ENCODE measurements at regions not wholly inside any gene's neighbourhood (a gene's known extent, or its start where the extent isn't known, plus 50 kb on each side); places are given as distances from the start of the nearest gene placed in this dataset.

GRCh38 chr2:33764551-33764950 is 165.5 kb upstream of the FAM98A start:
- no peak overlapping the region for H3K4me3 ChIP-seq (ENCODE audit: low read depth, low read length)
- H3K9me3 ChIP-seq (ENCODE audit: control insufficient read depth, insufficient read depth, low read depth, low read length): no peaks in the 10 kb centered on the region
- no peaks in the 10 kb centered on the region for H3K4me1 ChIP-seq (ENCODE audit: control insufficient read depth, insufficient read depth, low read length)
- TF ChIP-seq ZNF623 (tag by site-specific recombination; IDR thresholded peaks at IDR 0.05): no peak
- TF ChIP-seq ZNF544 (tag by site-specific recombination; IDR thresholded peaks at IDR 0.05): no peak
- TF ChIP-seq ZNF785 (tag by site-specific recombination; IDR thresholded peaks at IDR 0.05): no peak
- no peak for TF ChIP-seq ZNF221 (tag by site-specific recombination; IDR thresholded peaks at IDR 0.05; ENCODE audit: borderline replicate concordance)
- TF ChIP-seq BCL11A (tag by site-specific recombination; IDR thresholded peaks at IDR 0.05; ENCODE audit: low read depth): no peak
- TF ChIP-seq GLI2 (tag by site-specific recombination; IDR thresholded peaks at IDR 0.05; ENCODE audit: borderline replicate concordance, low read depth): no peak
- no peak for TF ChIP-seq SALL2 (tag by site-specific recombination; IDR thresholded peaks at IDR 0.05; ENCODE audit: borderline replicate concordance)
- TF ChIP-seq ZNF274 (IDR thresholded peaks at IDR 0.05; ENCODE audit: low read length): no peak
- no peak for TF ChIP-seq ZNF274 (tag by site-specific recombination; IDR thresholded peaks at IDR 0.05; ENCODE audit: borderline replicate concordance)
- no peak for TF ChIP-seq PRDM1 (tag by site-specific recombination; IDR thresholded peaks at IDR 0.05)
- POLR2A ChIA-PET: no interaction called here
- no peak overlapping the region for H3K27ac ChIP-seq (ENCODE audit: extremely low read depth, low read depth, low read length)
- CTCF ChIA-PET: no interaction called here
- H3K36me3 ChIP-seq (ENCODE audit: control insufficient read depth in 2 of 2, insufficient read depth in 1 of 2, low read length in 2 of 2): no peaks in the 10 kb centered on the region

- CTCF ChIA-PET: no interaction called here
- POLR2A ChIA-PET: no interaction called here
- no peak for TF ChIP-seq ZNF37A (tag by site-specific recombination; IDR thresholded peaks at IDR 0.05)
- no peak for TF ChIP-seq GLIS2 (tag by site-specific recombination; IDR thresholded peaks at IDR 0.05)
- no peak for TF ChIP-seq EGR2 (tag by site-specific recombination; IDR thresholded peaks at IDR 0.05; ENCODE audit: low read depth)
- no peak for TF ChIP-seq ZEB2 (tag by site-specific recombination; IDR thresholded peaks at IDR 0.05)
- no peak for TF ChIP-seq GLIS1 (tag by site-specific recombination; IDR thresholded peaks at IDR 0.05)
- TF ChIP-seq, protein P1, sequence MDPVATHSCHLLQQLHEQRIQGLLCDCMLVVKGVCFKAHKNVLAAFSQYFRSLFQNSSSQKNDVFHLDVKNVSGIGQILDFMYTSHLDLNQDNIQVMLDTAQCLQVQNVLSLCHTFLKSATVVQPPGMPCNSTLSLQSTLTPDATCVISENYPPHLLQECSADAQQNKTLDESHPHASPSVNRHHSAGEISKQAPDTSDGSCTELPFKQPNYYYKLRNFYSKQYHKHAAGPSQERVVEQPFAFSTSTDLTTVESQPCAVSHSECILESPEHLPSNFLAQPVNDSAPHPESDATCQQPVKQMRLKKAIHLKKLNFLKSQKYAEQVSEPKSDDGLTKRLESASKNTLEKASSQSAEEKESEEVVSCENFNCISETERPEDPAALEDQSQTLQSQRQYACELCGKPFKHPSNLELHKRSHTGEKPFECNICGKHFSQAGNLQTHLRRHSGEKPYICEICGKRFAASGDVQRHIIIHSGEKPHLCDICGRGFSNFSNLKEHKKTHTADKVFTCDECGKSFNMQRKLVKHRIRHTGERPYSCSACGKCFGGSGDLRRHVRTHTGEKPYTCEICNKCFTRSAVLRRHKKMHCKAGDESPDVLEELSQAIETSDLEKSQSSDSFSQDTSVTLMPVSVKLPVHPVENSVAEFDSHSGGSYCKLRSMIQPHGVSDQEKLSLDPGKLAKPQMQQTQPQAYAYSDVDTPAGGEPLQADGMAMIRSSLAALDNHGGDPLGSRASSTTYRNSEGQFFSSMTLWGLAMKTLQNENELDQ (tag by site-specific recombination; IDR thresholded peaks at IDR 0.05; ENCODE audit: low read depth): no peak
- TF ChIP-seq SALL2 (tag by site-specific recombination; IDR thresholded peaks at IDR 0.05; ENCODE audit: borderline replicate concordance): no peak
- no peak for TF ChIP-seq ZNF76 (tag by site-specific recombination; IDR thresholded peaks at IDR 0.05; ENCODE audit: borderline replicate concordance, low read depth)
- no peak for TF ChIP-seq SETDB1 (IDR thresholded peaks at IDR 0.05; ENCODE audit: insufficient read length, low read length)
- no peak for TF ChIP-seq ZNF610 (tag by site-specific recombination; IDR thresholded peaks at IDR 0.05; ENCODE audit: borderline replicate concordance)
- no peak for TF ChIP-seq ZNF423 (tag by site-specific recombination; IDR thresholded peaks at IDR 0.05)
- TF ChIP-seq ZNF202 (tag by site-specific recombination; IDR thresholded peaks at IDR 0.05; ENCODE audit: borderline replicate concordance): no peak
- no peak for TF ChIP-seq ZNF174 (tag by site-specific recombination; IDR thresholded peaks at IDR 0.05)
- no peak for TF ChIP-seq ZNF26 (tag by site-specific recombination; IDR thresholded peaks at IDR 0.05)
- TF ChIP-seq, protein P2, sequence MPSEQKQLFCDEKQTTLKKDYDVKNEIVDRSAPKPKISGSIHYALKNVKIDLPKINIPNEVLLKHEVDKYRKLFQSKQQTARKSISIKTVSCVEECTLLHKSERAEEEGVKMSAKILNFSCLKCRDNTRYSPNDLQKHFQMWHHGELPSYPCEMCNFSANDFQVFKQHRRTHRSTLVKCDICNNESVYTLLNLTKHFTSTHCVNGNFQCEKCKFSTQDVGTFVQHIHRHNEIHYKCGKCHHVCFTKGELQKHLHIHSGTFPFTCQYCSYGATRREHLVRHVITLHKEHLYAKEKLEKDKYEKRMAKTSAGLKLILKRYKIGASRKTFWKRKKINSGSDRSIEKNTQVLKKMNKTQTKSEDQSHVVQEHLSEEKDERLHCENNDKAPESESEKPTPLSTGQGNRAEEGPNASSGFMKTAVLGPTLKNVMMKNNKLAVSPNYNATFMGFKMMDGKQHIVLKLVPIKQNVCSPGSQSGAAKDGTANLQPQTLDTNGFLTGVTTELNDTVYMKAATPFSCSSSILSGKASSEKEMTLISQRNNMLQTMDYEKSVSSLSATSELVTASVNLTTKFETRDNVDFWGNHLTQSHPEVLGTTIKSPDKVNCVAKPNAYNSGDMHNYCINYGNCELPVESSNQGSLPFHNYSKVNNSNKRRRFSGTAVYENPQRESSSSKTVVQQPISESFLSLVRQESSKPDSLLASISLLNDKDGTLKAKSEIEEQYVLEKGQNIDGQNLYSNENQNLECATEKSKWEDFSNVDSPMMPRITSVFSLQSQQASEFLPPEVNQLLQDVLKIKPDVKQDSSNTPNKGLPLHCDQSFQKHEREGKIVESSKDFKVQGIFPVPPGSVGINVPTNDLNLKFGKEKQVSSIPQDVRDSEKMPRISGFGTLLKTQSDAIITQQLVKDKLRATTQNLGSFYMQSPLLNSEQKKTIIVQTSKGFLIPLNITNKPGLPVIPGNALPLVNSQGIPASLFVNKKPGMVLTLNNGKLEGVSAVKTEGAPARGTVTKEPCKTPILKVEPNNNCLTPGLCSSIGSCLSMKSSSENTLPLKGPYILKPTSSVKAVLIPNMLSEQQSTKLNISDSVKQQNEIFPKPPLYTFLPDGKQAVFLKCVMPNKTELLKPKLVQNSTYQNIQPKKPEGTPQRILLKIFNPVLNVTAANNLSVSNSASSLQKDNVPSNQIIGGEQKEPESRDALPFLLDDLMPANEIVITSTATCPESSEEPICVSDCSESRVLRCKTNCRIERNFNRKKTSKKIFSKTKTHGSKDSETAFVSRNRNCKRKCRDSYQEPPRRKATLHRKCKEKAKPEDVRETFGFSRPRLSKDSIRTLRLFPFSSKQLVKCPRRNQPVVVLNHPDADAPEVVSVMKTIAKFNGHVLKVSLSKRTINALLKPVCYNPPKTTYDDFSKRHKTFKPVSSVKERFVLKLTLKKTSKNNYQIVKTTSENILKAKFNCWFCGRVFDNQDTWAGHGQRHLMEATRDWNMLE (tag by site-specific recombination; conservative IDR thresholded peaks at IDR 0.05; ENCODE audit: low read depth): no peak
These were observed 164.7 kb upstream of the FAM98A start for GRCh38 chr2:33763671-33764310.

More at GRCh38 chr2:33763671-33764310, 164.7 kb upstream of the FAM98A start:
- H3K4me1 ChIP-seq (ENCODE audit: control insufficient read depth, insufficient read depth, low read length): no peaks in the 10 kb centered on the region
- no peaks in the 10 kb centered on the region for H3K9me3 ChIP-seq (ENCODE audit: control insufficient read depth, insufficient read depth, low read depth, low read length)
- no peaks in the 10 kb centered on the region for H3K36me3 ChIP-seq (ENCODE audit: control insufficient read depth in 2 of 2, insufficient read depth in 1 of 2, low read length in 2 of 2)
- H3K4me3 ChIP-seq (ENCODE audit: low read depth, low read length): no peak overlapping the region
- no peak overlapping the region for H3K27ac ChIP-seq (ENCODE audit: extremely low read depth, low read depth, low read length)

Data from HEK293 (cell line).